Sigmoid colon (tissue), 6 donors: ENCODE measurements at regions not wholly inside any gene's neighbourhood (a gene's known extent, or its start where the extent isn't known, plus 50 kb on each side); places are given as distances from the start of the nearest gene placed in this dataset.

Experiments
- DNase-seq: peaks from one replicate; pipeline ENCODE4 v3.0.0-alpha.2; 2019
- H3K27ac ChIP-seq, 4 donors: fragments of 200-600 bp; sonication (generic); one replicate each; pipeline ENCODE4 v1.5.1; 2016 to 2019; ENCODE audit warnings: mild to moderate bottlenecking in 1 of 4
- H3K27me3 ChIP-seq, 3 donors: fragments of 200-600 bp; sonication (generic); one replicate each; pipeline ENCODE4 v1.5.1; 2019; ENCODE audit warnings: mild to moderate bottlenecking in 1 of 3
- H3K36me3 ChIP-seq, 4 donors: fragments of 200-600 bp; sonication (generic); one replicate each; pipeline ENCODE4 v1.5.1; 2016 to 2019
- H3K4me1 ChIP-seq, 4 donors: fragments of 200-600 bp; sonication (generic); one replicate each; pipeline ENCODE4 v1.5.1; 2017 to 2019
- H3K4me3 ChIP-seq, 4 donors: fragments of 200-600 bp; sonication (generic); one replicate each; pipeline ENCODE4 v1.5.1; 2017 to 2019; ENCODE audit warnings: mild to moderate bottlenecking in 2 of 4, moderate library complexity in 1 of 4
- H3K9me3 ChIP-seq, 4 donors: fragments of 200-600 bp in 3 of 4; sonication (generic) in 3 of 4; one replicate each; pipeline versions ENCODE4 v1.5.1 to v1.6.1; 2013 to 2019
- CTCF ChIP-seq, 4 experiments: fragments of 450-650 bp in 3 of 4; fragments of 200-600 bp in 1 of 4; IDR thresholded peaks; one replicate each; pipeline ENCODE4 v1.5.1; 2016 to 2019; ENCODE audit warnings: antibody characterized with exemption in 4 of 4, mild to moderate bottlenecking in 3 of 4, moderate library complexity in 2 of 4
- EP300 ChIP-seq, 4 donors: sonication (generic); formaldehyde crosslinking; IDR thresholded peaks; one replicate each; pipeline ENCODE4 v1.6.1; 2017; ENCODE audit warnings: antibody characterized with exemption in 4 of 4
- POLR2A ChIP-seq, 2 donors: fragments of 450-650 bp; IDR thresholded peaks; one replicate each; pipeline ENCODE4 v1.6.1; 2016; ENCODE audit warnings: antibody characterized with exemption in 2 of 2, mild to moderate bottlenecking in 2 of 2, moderate library complexity in 2 of 2
- POLR2AphosphoS5 ChIP-seq, 4 donors: sonication (generic); formaldehyde crosslinking; IDR thresholded peaks; one replicate each; pipeline ENCODE4 v1.6.1; 2017; ENCODE audit warnings: antibody characterized with exemption in 4 of 4
- WGBS, 2 donors: extraction: QIAGEN DNeasy Blood & Tissue Kit; methylation state at CpG; one replicate each; pipeline ENCODE4 v1.1.7; 2013; 5-methylcytosine and 5-hydroxymethylcytosine counted together
- intact Hi-C: fragments of 100-400 bp; cut with DNase I; formaldehyde crosslinking; loops from one replicate; pipeline ENCODE4 v1.15.1; 2023
- donor health status: healthy with polysubstance abuse.
- donor health status: healthy.

- no peak for DNase-seq
- WGBS, 2 donors = 86 to 89% methylated on average over 5 of the region's 5 CpGs
Observed at GRCh38 chr14:65203574-65203973, 101.3 kb upstream of the MAX start.

GRCh38 chr14:65204056-65204455, 101.7 kb upstream of the MAX start:
- no peak for DNase-seq
- Histone ChIP-seq H3K36me3 (no peaks in the 10 kb centered on the region), H3K9me3 (no peaks in the 10 kb centered on the region), H3K27ac (no peak overlapping the region), H3K4me1 (no peaks in the 10 kb centered on the region), H3K27me3 (no peaks in the 10 kb centered on the region), H3K4me3 (no peak overlapping the region)
- WGBS, 2 donors = 95 to 97% methylated on average over 5 of the region's 5 CpGs
- intact Hi-C loops = no loop called here
- TF ChIP-seq POLR2AphosphoS5 (IDR thresholded peaks at IDR 0.05) (no peak), EP300 (IDR thresholded peaks at IDR 0.05) (no peak), POLR2A (IDR thresholded peaks at IDR 0.05) (no peak), CTCF (IDR thresholded peaks at IDR 0.05) (no peak)

More at GRCh38 chr14:65203574-65203973, 101.3 kb upstream of the MAX start:
- H3K4me3 ChIP-seq = no peak overlapping the region
- H3K4me1 ChIP-seq = no peaks in the 10 kb centered on the region
- no peaks in the 10 kb centered on the region for H3K9me3 ChIP-seq
- H3K36me3 ChIP-seq = no peaks in the 10 kb centered on the region
- TF ChIP-seq EP300 (IDR thresholded peaks at IDR 0.05) (no peak), POLR2A (IDR thresholded peaks at IDR 0.05) (no peak), POLR2AphosphoS5 (IDR thresholded peaks at IDR 0.05) (no peak), CTCF (IDR thresholded peaks at IDR 0.05) (no peak)
- H3K27ac ChIP-seq = no peak overlapping the region
- no peaks in the 10 kb centered on the region for H3K27me3 ChIP-seq
- intact Hi-C loops = no loop called here

- H3K27me3 ChIP-seq = no peaks in the 10 kb centered on the region
- no peak for TF ChIP-seq POLR2AphosphoS5 (IDR thresholded peaks at IDR 0.05)
- no peak for TF ChIP-seq EP300 (IDR thresholded peaks at IDR 0.05)
- no peak for TF ChIP-seq POLR2A (IDR thresholded peaks at IDR 0.05)
- TF ChIP-seq CTCF (IDR thresholded peaks at IDR 0.05) = no peak
- intact Hi-C loops = no loop called here
- DNase-seq = no peak
- no peaks in the 10 kb centered on the region for H3K4me1 ChIP-seq
- H3K27ac ChIP-seq = no peak overlapping the region
- no peaks in the 10 kb centered on the region for H3K9me3 ChIP-seq
- WGBS, 2 donors = 56 to 80% methylated on average over 7 of the region's 7 CpGs
- H3K36me3 ChIP-seq = no peaks in the 10 kb centered on the region
- H3K4me3 ChIP-seq = no peak overlapping the region
Observed at GRCh38 chr14:65206078-65206447, 103.7 kb upstream of the MAX start.

- H3K27ac ChIP-seq = no peak overlapping the region
- peaks cover 0 to 4% (median 0%) of the 10 kb centered on the region in 4 donors for H3K4me1 ChIP-seq
- intact Hi-C loops = no loop called here
- no peak for DNase-seq
- no peaks in the 10 kb centered on the region for H3K36me3 ChIP-seq
- H3K9me3 ChIP-seq = no peaks in the 10 kb centered on the region
- no peaks in the 10 kb centered on the region for H3K27me3 ChIP-seq
- TF ChIP-seq EP300 (IDR thresholded peaks at IDR 0.05) (no peak), POLR2AphosphoS5 (IDR thresholded peaks at IDR 0.05) (no peak), POLR2A (IDR thresholded peaks at IDR 0.05) (no peak), CTCF (IDR thresholded peaks at IDR 0.05) (no peak)
- 57 to 87% methylated on average over 3 of the region's 3 CpGs for WGBS, 2 donors
- H3K4me3 ChIP-seq = no peak overlapping the region
Observed at GRCh38 chr14:65206448-65207096, 104.3 kb upstream of the MAX start.

GRCh38 chr14:65208548-65208947, 106.2 kb upstream of the MAX start:
- H3K27me3 ChIP-seq = no peaks in the 10 kb centered on the region
- intact Hi-C loops = no loop called here
- no peaks in the 10 kb centered on the region for H3K9me3 ChIP-seq
- H3K36me3 ChIP-seq = no peaks in the 10 kb centered on the region
- H3K4me1 ChIP-seq = peaks cover 0 to 4% (median 0%) of the 10 kb centered on the region in 4 donors
- DNase-seq = peak; percentile 67
- H3K4me3 ChIP-seq = no peak overlapping the region
- 85 to 91% methylated on average over 10 of the region's 10 CpGs for WGBS, 2 donors
- TF ChIP-seq EP300 (IDR thresholded peaks at IDR 0.05) (no peak), POLR2A (IDR thresholded peaks at IDR 0.05) (no peak), POLR2AphosphoS5 (IDR thresholded peaks at IDR 0.05) (no peak), CTCF (IDR thresholded peaks at IDR 0.05) (no peak)
- no peak overlapping the region for H3K27ac ChIP-seq
